RWPE2 (cell line): ENCODE measurements at regions not wholly inside any gene's neighbourhood (a gene's known extent, or its start where the extent isn't known, plus 50 kb on each side); places are given as distances from the start of the nearest gene placed in this dataset.

ENCODE experiments used
- ATAC-seq: fragments of 200-7000 bp; cut with Tn5 transposase; 3 replicates; pipeline ENCODE4 v1.9.1; 2021; ENCODE audit warnings: low read depth
- DNase-seq: peaks from one replicate; pipeline ENCODE4 v3.0.0-alpha.2; 2020; ENCODE audit warnings: low spot score
- H3K27ac ChIP-seq: fragments of 450-650 bp; 2 replicates; pipeline ENCODE4 v1.5.1; 2017; ENCODE audit warnings: mild to moderate bottlenecking; ENCODE audit not compliant: poor library complexity, severe bottlenecking
- H3K27me3 ChIP-seq: fragments of 250-450 bp; sonication (Bioruptor Pico); 2 replicates; pipeline ENCODE4 v1.5.1; 2021; ENCODE audit warnings: mild to moderate bottlenecking, moderate library complexity; ENCODE audit not compliant: insufficient read depth, poor library complexity, severe bottlenecking
- H3K36me3 ChIP-seq: fragments of 250-450 bp; sonication (Bioruptor Pico); 2 replicates; pipeline ENCODE4 v1.5.1; 2020; ENCODE audit warnings: low read depth, mild to moderate bottlenecking, moderate library complexity
- H3K4me1 ChIP-seq: fragments of 250-450 bp; sonication (Bioruptor Pico); 2 replicates; pipeline ENCODE4 v1.5.1; 2021; ENCODE audit warnings: mild to moderate bottlenecking, moderate library complexity; ENCODE audit not compliant: insufficient read depth, poor library complexity, severe bottlenecking
- H3K4me3 ChIP-seq: fragments of 250-450 bp; sonication (Bioruptor Pico); 2 replicates; pipeline ENCODE4 v1.5.1; 2021; ENCODE audit warnings: mild to moderate bottlenecking, moderate library complexity; ENCODE audit not compliant: severe bottlenecking
- H3K9me3 ChIP-seq: fragments of 250-450 bp; sonication (Bioruptor Pico); 2 replicates; pipeline ENCODE4 v1.5.1; 2021; ENCODE audit warnings: mild to moderate bottlenecking, moderate library complexity; ENCODE audit not compliant: severe bottlenecking
- CTCF ChIP-seq: fragments of 450-650 bp; IDR thresholded peaks from one replicate; pipeline ENCODE4 v1.5.1; 2017; ENCODE audit warnings: mild to moderate bottlenecking, moderate library complexity; ENCODE audit not compliant: poor library complexity, severe bottlenecking

DNA sequence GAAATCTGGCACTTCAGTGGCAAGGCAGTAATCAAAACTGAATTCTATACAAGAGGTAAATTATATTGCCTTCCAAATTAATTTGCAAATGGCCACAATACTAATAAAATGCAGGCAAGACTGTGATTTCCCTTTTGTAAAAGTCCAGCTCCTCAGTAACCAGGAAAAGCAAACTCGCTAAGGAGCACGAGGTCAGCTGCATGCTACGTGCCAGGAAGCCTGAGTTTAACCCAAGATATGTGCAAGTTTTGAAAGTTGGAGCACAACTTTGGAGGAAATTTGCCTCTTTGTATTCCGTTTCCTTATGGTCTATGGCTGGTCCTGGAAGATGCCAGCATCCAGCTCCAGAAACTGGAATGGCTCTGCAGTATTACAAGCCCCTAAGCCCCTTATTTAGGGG is 226.8 kb upstream of the DYNLRB2 start:
- no peaks in the 10 kb centered on the region for H3K27me3 ChIP-seq
- no peak for DNase-seq
- no peak for ATAC-seq
- TF ChIP-seq CTCF: no peak
- no peak overlapping the region for H3K4me3 ChIP-seq
- H3K27ac ChIP-seq: no peak overlapping the region
- no peaks in the 10 kb centered on the region for H3K36me3 ChIP-seq
- H3K9me3 ChIP-seq: no peaks in the 10 kb centered on the region
- H3K4me1 ChIP-seq: no peaks in the 10 kb centered on the region

DNA sequence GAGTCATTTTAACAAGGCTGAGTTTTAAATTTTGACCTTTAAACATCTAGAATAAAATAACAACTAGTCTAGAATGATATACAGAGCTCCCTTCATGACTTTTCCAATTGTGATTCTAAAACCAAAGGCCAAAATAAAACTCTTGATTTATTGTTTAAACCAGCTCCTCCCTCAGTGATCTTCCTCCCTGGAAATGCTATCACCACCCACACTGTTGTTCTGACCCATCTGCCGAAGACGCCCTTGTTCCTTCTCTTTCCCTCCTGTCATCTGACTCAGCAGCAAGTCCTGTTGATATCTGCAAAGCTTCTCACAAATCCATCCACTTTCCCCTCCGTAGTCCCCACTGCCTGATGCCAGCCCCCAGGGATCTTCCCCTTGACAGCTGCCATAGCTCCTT is 231.6 kb upstream of the DYNLRB2 start:
- ATAC-seq: no peak
- DNase-seq: no peak
- no peak for TF ChIP-seq CTCF
- Histone ChIP-seq H3K36me3 (no peaks in the 10 kb centered on the region), H3K27me3 (no peaks in the 10 kb centered on the region), H3K4me3 (no peak overlapping the region), H3K4me1 (no peaks in the 10 kb centered on the region), H3K9me3 (no peaks in the 10 kb centered on the region), H3K27ac (no peak overlapping the region)

- no peaks in the 10 kb centered on the region for H3K27me3 ChIP-seq
- ATAC-seq: no peak
- no peaks in the 10 kb centered on the region for H3K9me3 ChIP-seq
- TF ChIP-seq CTCF: no peak
- H3K36me3 ChIP-seq: no peaks in the 10 kb centered on the region
- H3K4me3 ChIP-seq: no peak overlapping the region
- no peak for DNase-seq
- H3K4me1 ChIP-seq: peaks cover 9% of the 10 kb centered on the region
- H3K27ac ChIP-seq: no peak overlapping the region
These were observed 235.4 kb upstream of the DYNLRB2 start for GRCh38 chr16:80305410-80305809.

DNA sequence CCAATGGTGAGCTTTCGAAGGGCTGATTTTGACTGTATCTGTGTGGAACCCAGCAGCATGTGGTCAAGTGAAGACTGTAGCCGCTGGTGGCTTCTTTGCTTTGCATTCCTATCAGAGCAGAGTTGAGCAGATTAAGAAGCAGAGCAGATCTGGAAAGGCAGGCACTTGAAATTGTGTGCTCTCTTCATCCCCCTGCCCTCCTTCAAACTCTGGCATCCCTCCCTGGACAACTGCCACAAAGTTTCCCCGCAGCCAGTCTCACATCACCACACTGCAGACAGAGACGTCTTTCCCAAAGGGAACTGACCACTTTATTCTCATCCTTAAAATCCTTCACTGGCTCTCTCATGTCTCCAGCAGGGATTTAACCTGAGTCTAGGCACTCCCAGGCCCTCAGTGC is 237.1 kb upstream of the DYNLRB2 start:
- no peak for ATAC-seq
- H3K4me1 ChIP-seq: peaks cover 12% of the 10 kb centered on the region
- H3K27me3 ChIP-seq: no peaks in the 10 kb centered on the region
- H3K36me3 ChIP-seq: no peaks in the 10 kb centered on the region
- H3K27ac ChIP-seq: no peak overlapping the region
- DNase-seq: no peak
- H3K4me3 ChIP-seq: no peak overlapping the region
- no peaks in the 10 kb centered on the region for H3K9me3 ChIP-seq
- no peak for TF ChIP-seq CTCF

DNA sequence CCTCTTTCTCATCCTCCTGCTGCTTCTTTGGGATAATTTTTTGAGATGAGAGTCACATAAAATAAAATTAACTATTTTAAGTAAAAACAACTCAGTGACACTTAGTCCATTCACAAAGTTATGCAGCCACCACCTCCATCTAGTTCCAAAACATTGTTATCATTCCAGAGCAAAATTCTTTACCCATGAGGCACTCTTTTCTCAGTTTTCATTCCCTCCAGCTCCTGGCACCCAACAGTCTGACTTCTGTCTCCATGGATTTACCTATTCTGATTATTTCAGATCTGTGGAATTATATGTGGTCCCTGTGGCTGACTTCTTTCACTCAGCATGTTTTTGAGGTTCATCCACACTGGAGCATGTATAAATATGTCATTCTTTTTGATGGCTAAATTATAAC is 239.9 kb upstream of the DYNLRB2 start:
- DNase-seq (no peak), ATAC-seq (peak; percentile 83)
- Histone ChIP-seq H3K27ac (peak overlapping the region; percentile 66), H3K36me3 (no peaks in the 10 kb centered on the region), H3K9me3 (no peaks in the 10 kb centered on the region), H3K4me1 (peaks cover 12% of the 10 kb centered on the region), H3K27me3 (no peaks in the 10 kb centered on the region), H3K4me3 (no peak overlapping the region)
- TF ChIP-seq CTCF: no peak
